Sigmoid colon (tissue), 4 donors: ENCODE measurements at regions not wholly inside any gene's neighbourhood (a gene's known extent, or its start where the extent isn't known, plus 50 kb on each side); places are given as distances from the start of the nearest gene placed in this dataset.

ENCODE experiments used
- CTCF ChIP-seq, 4 experiments: fragments of 450-650 bp in 3 of 4; fragments of 200-600 bp in 1 of 4; IDR thresholded peaks; one replicate each; pipeline ENCODE4 v1.5.1; 2016 to 2019; ENCODE audit warnings: antibody characterized with exemption in 4 of 4, mild to moderate bottlenecking in 3 of 4, moderate library complexity in 2 of 4
- EP300 ChIP-seq, 4 donors: sonication (generic); formaldehyde crosslinking; IDR thresholded peaks; one replicate each; pipeline ENCODE4 v1.6.1; 2017; ENCODE audit warnings: antibody characterized with exemption in 4 of 4
- POLR2A ChIP-seq, 2 donors: fragments of 450-650 bp; IDR thresholded peaks; one replicate each; pipeline ENCODE4 v1.6.1; 2016; ENCODE audit warnings: antibody characterized with exemption in 2 of 2, mild to moderate bottlenecking in 2 of 2, moderate library complexity in 2 of 2
- POLR2AphosphoS5 ChIP-seq, 4 donors: sonication (generic); formaldehyde crosslinking; IDR thresholded peaks; one replicate each; pipeline ENCODE4 v1.6.1; 2017; ENCODE audit warnings: antibody characterized with exemption in 4 of 4

DNA sequence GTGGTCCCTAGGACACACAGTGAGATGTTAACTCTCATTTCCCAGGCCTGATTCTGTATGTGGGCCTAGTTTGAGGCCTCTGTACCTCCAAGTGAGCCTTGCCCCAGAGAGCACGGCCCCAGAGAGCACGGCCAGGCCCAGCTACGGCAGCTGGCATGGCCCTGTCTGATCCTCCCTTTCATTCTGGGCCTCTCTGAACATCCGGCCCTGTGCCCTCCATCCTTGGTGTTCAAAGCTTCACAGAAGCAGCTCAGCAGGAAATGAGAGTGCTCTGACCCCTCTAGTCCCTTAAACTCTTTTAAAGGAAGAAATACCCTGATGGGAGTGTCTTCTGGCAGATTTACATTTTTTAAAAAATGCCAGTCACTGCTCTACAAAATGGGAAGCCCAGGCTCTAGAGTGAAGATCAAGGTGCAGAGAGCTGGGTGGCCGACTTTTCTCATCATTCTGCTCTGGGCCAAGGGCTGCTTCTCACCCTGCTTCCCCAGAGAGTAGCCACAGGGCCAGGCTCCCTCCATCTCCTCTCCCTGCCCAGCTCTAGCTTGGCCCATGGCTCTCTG lies 171.9 kb downstream of the RPS24 start:
- TF ChIP-seq CTCF (IDR thresholded peaks at IDR 0.05) (no peak), POLR2A (IDR thresholded peaks at IDR 0.05) (no peak), EP300 (IDR thresholded peaks at IDR 0.05) (no peak), POLR2AphosphoS5 (IDR thresholded peaks at IDR 0.05) (no peak)
